ENCODE measurements at regions not wholly inside any gene's neighbourhood (a gene's known extent, or its start where the extent isn't known, plus 50 kb on each side); places are given as distances from the start of the nearest gene placed in this dataset.

GRCh38 chr6:23420659-23421350 is 705.2 kb upstream of the NRSN1 start:
- TF ChIP-seq, protein P1, sequence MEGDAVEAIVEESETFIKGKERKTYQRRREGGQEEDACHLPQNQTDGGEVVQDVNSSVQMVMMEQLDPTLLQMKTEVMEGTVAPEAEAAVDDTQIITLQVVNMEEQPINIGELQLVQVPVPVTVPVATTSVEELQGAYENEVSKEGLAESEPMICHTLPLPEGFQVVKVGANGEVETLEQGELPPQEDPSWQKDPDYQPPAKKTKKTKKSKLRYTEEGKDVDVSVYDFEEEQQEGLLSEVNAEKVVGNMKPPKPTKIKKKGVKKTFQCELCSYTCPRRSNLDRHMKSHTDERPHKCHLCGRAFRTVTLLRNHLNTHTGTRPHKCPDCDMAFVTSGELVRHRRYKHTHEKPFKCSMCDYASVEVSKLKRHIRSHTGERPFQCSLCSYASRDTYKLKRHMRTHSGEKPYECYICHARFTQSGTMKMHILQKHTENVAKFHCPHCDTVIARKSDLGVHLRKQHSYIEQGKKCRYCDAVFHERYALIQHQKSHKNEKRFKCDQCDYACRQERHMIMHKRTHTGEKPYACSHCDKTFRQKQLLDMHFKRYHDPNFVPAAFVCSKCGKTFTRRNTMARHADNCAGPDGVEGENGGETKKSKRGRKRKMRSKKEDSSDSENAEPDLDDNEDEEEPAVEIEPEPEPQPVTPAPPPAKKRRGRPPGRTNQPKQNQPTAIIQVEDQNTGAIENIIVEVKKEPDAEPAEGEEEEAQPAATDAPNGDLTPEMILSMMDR (conservative IDR thresholded peaks at IDR 0.05; ENCODE audit: low read depth, low read length), result no peak
- no peak for DNase-seq (ENCODE audit: low read depth)

GRCh38 chr6:23424584-23424983 is 701.4 kb upstream of the NRSN1 start:
- no peak for DNase-seq (ENCODE audit: low read depth)
- no peak overlapping the region for H3K4me3 ChIP-seq (ENCODE audit: low read depth, low read length)
- TF ChIP-seq, protein P1 (conservative IDR thresholded peaks at IDR 0.05; ENCODE audit: low read depth, low read length), result no peak

More at GRCh38 chr6:23420659-23421350, 705.2 kb upstream of the NRSN1 start:
- H3K4me3 ChIP-seq (ENCODE audit: low read depth, low read length), result no peak overlapping the region

GRCh38 chr6:23435126-23435525 is 690.9 kb upstream of the NRSN1 start:
- no peak for DNase-seq (ENCODE audit: low read depth)
- TF ChIP-seq, protein P1 (conservative IDR thresholded peaks at IDR 0.05; ENCODE audit: low read depth, low read length), result no peak

GRCh38 chr6:23435798-23436197 is 690.2 kb upstream of the NRSN1 start:
- DNase-seq (ENCODE audit: low read depth), result no peak
- TF ChIP-seq, protein P1 (conservative IDR thresholded peaks at IDR 0.05; ENCODE audit: low read depth, low read length), result no peak
- H3K4me3 ChIP-seq (ENCODE audit: low read depth, low read length), result no peak overlapping the region

More at GRCh38 chr6:23435126-23435525, 690.9 kb upstream of the NRSN1 start:
- no peak overlapping the region for H3K4me3 ChIP-seq (ENCODE audit: low read depth, low read length)

GRCh38 chr6:23441808-23442461 is 684.1 kb upstream of the NRSN1 start:
- DNase-seq (ENCODE audit: low read depth), result no peak
- H3K4me3 ChIP-seq (ENCODE audit: low read depth, low read length), result no peak overlapping the region
- TF ChIP-seq, protein P1 (conservative IDR thresholded peaks at IDR 0.05; ENCODE audit: low read depth, low read length), result no peak

GRCh38 chr6:23445157-23445710 is 680.8 kb upstream of the NRSN1 start:
- TF ChIP-seq, protein P1 (conservative IDR thresholded peaks at IDR 0.05; ENCODE audit: low read depth, low read length), result no peak
- no peak for DNase-seq (ENCODE audit: low read depth)

More at GRCh38 chr6:23445157-23445710, 680.8 kb upstream of the NRSN1 start:
- H3K4me3 ChIP-seq (ENCODE audit: low read depth, low read length), result no peak overlapping the region
